GM12892 (cell line): ENCODE measurements at regions not wholly inside any gene's neighbourhood (a gene's known extent, or its start where the extent isn't known, plus 50 kb on each side); places are given as distances from the start of the nearest gene placed in this dataset.

Experiments used
- POLR2A ChIP-seq: IDR thresholded peaks from 2 replicates; pipeline ENCODE4 v1.6.1; 2011; ENCODE audit warnings: low read depth, low read length, control low read depth
- POLR2AphosphoS5 ChIP-seq: IDR thresholded peaks from 2 replicates; pipeline ENCODE4 v1.6.1; 2011; ENCODE audit warnings: low read depth, low read length, control low read depth
- TAF1 ChIP-seq: IDR thresholded peaks from 2 replicates; pipeline ENCODE4 v1.6.1; 2011; ENCODE audit warnings: low read depth, mild to moderate bottlenecking, control low read depth, low read length, borderline replicate concordance

- TF ChIP-seq POLR2A, result no peak
- no peak for TF ChIP-seq POLR2AphosphoS5
- TF ChIP-seq TAF1, result no peak
These were observed 431.3 kb downstream of the SPATA31D1 start for GRCh38 chr9:82419696-82420486.
